ENCODE measurements at regions not wholly inside any gene's neighbourhood (a gene's known extent, or its start where the extent isn't known, plus 50 kb on each side); places are given as distances from the start of the nearest gene placed in this dataset.
"Not testable (repeated sequence)": the region's sequence is repeated elsewhere in the genome, so short reads cannot be mapped to it uniquely, and the experiment has no call there.

GRCh38 chrX:19243431-19243830 lies 100.3 kb upstream of the PDHA1 start:
- no peak overlapping the region for H2AFZ ChIP-seq (ENCODE audit: low read depth)
- no peaks in the 10 kb centered on the region for H3K27me3 ChIP-seq (ENCODE audit: insufficient read depth)
- no peaks in the 10 kb centered on the region for H3K79me2 ChIP-seq (ENCODE audit: insufficient read depth)
- no peaks in the 10 kb centered on the region for H3K9me2 ChIP-seq
- no peak for DNase-seq
- H3K4me1 ChIP-seq (ENCODE audit: control insufficient read depth in 1 of 2, insufficient read depth in 2 of 2, low read depth in 1 of 2, low read length in 1 of 2), result no peaks in the 10 kb centered on the region
- H3K4me2 ChIP-seq, result no peak overlapping the region
- no peak for TF ChIP-seq GABPA (IDR thresholded peaks at IDR 0.05; ENCODE audit: low read depth)
- TF ChIP-seq MAX (IDR thresholded peaks at IDR 0.05; ENCODE audit: low read depth), result no peak
- TF ChIP-seq POLR2AphosphoS5 (IDR thresholded peaks at IDR 0.05; ENCODE audit: low read depth, low read length), result no peak
- no peak for TF ChIP-seq RFX5 (IDR thresholded peaks at IDR 0.05; ENCODE audit: low read length)
- no peak for TF ChIP-seq EZH2phosphoT487 (IDR thresholded peaks at IDR 0.05; ENCODE audit: borderline replicate concordance, low read depth)
- TF ChIP-seq FOXJ3 (CRISPR knock-in tag; IDR thresholded peaks at IDR 0.05), result no peak
- TF ChIP-seq TAF1 (IDR thresholded peaks at IDR 0.05; ENCODE audit: borderline replicate concordance, low read depth, low read length), result no peak
- TF ChIP-seq MXI1 (IDR thresholded peaks at IDR 0.05; ENCODE audit: low read depth, low read length), result no peak
- H3K4me3 ChIP-seq (ENCODE audit: low read depth in 2 of 2, low read length in 1 of 2), result no peak overlapping the region
- CTCF ChIA-PET, result no interaction called here
- WGBS (ENCODE audit: low lambda C conversion rate), result 27% methylated on average over 5 of the region's 5 CpGs
- H3F3A ChIP-seq (replicated peaks; ENCODE audit: insufficient read depth), result no peaks in the 10 kb centered on the region
- no peaks in the 10 kb centered on the region for H3K9me3 ChIP-seq
- POLR2A ChIA-PET, result no interaction called here
- H4K20me1 ChIP-seq (ENCODE audit: insufficient read depth), result no peaks in the 10 kb centered on the region
- no peak overlapping the region for H3K9ac ChIP-seq
- no peak overlapping the region for H3K27ac ChIP-seq (ENCODE audit: low read depth in 2 of 2, low read length in 1 of 2)
- H3K36me3 ChIP-seq (replicated peaks in 1 of 2; ENCODE audit: control insufficient read depth in 1 of 2, insufficient read depth in 2 of 2, low read length in 1 of 2), result no peaks in the 10 kb centered on the region

GRCh38 chrX:19244921-19245320 lies 98.8 kb upstream of the PDHA1 start:
- H3K9me3 ChIP-seq; H3K79me2 ChIP-seq (ENCODE audit: insufficient read depth); H3K9me2 ChIP-seq; H4K20me1 ChIP-seq (ENCODE audit: insufficient read depth); H3K4me1 ChIP-seq (ENCODE audit: control insufficient read depth in 1 of 2, insufficient read depth in 2 of 2, low read depth in 1 of 2, low read length in 1 of 2); H3K9ac ChIP-seq; H3K36me3 ChIP-seq (replicated peaks in 1 of 2; ENCODE audit: control insufficient read depth in 1 of 2, insufficient read depth in 2 of 2, low read length in 1 of 2); H3K4me2 ChIP-seq; POLR2A ChIA-PET; CTCF ChIA-PET; H2AFZ ChIP-seq (ENCODE audit: low read depth); H3K4me3 ChIP-seq (ENCODE audit: low read depth in 2 of 2, low read length in 1 of 2); H3K27me3 ChIP-seq (ENCODE audit: insufficient read depth); H3K27ac ChIP-seq (ENCODE audit: low read depth in 2 of 2, low read length in 1 of 2); DNase-seq; H3F3A ChIP-seq (replicated peaks; ENCODE audit: insufficient read depth): not testable (repeated sequence)
- WGBS (ENCODE audit: low lambda C conversion rate), result 6% methylated on average over 6 of the region's 6 CpGs

GRCh38 chrX:19245711-19246269 lies 97.9 kb upstream of the PDHA1 start:
- H3K9me3 ChIP-seq, result no peaks in the 10 kb centered on the region
- no peaks in the 10 kb centered on the region for H3K4me1 ChIP-seq (ENCODE audit: control insufficient read depth in 1 of 2, insufficient read depth in 2 of 2, low read depth in 1 of 2, low read length in 1 of 2)
- no peak overlapping the region for H2AFZ ChIP-seq (ENCODE audit: low read depth)
- no peak overlapping the region for H3K27ac ChIP-seq (ENCODE audit: low read depth in 2 of 2, low read length in 1 of 2)
- ChIA-PET POLR2A (no interaction called here), CTCF (no interaction called here)
- H4K20me1 ChIP-seq (ENCODE audit: insufficient read depth), result no peaks in the 10 kb centered on the region
- H3K9me2 ChIP-seq, result no peaks in the 10 kb centered on the region
- no peaks in the 10 kb centered on the region for H3K79me2 ChIP-seq (ENCODE audit: insufficient read depth)
- no peaks in the 10 kb centered on the region for H3K36me3 ChIP-seq (replicated peaks in 1 of 2; ENCODE audit: control insufficient read depth in 1 of 2, insufficient read depth in 2 of 2, low read length in 1 of 2)
- no peak overlapping the region for H3K9ac ChIP-seq
- H3F3A ChIP-seq (replicated peaks; ENCODE audit: insufficient read depth), result no peaks in the 10 kb centered on the region
- no peaks in the 10 kb centered on the region for H3K27me3 ChIP-seq (ENCODE audit: insufficient read depth)
- 7% methylated on average over 4 of the region's 4 CpGs for WGBS (ENCODE audit: low lambda C conversion rate)
- H3K4me2 ChIP-seq, result no peak overlapping the region
- TF ChIP-seq GABPA (IDR thresholded peaks at IDR 0.05; ENCODE audit: low read depth) (no peak), PBX3 (IDR thresholded peaks at IDR 0.05) (no peak), SIN3A (IDR thresholded peaks at IDR 0.05; ENCODE audit: borderline replicate concordance, low read depth, low read length) (no peak), NRF1 (IDR thresholded peaks at IDR 0.05; ENCODE audit: low read depth, low read length) (no peak), ZBTB33 (IDR thresholded peaks at IDR 0.05; ENCODE audit: borderline replicate concordance, low read depth) (no peak)
- H3K4me3 ChIP-seq (ENCODE audit: low read depth in 2 of 2, low read length in 1 of 2), result no peak overlapping the region
- DNase-seq, result no peak
